SK-N-SH (cell line): ENCODE measurements at regions not wholly inside any gene's neighbourhood (a gene's known extent, or its start where the extent isn't known, plus 50 kb on each side); places are given as distances from the start of the nearest gene placed in this dataset.

Experiments
- CTCF ChIA-PET: fragments of 300-600, 350-600 bp; formaldehyde crosslinking; extraction: SDS; loops from one replicate; lab custom pipeline; 2021; lab: Yijun Ruan, JAX
- POLR2A ChIA-PET: fragments of 350-600 bp; sonication (Branson Sonifier 250); formaldehyde crosslinking; extraction: SDS; loops from one replicate; lab custom pipeline; 2020; ENCODE audit warnings: antibody characterized with exemption, inconsistent platforms; lab: Yijun Ruan, JAX
- DNase-seq: peaks from one replicate; pipeline ENCODE4 v3.0.0; 2012
- H2AFZ ChIP-seq: fragments of 200-600 bp; sonication (generic); 2 replicates; pipeline ENCODE4 v1.8.1; 2016; ENCODE audit warnings: antibody characterized with exemption, mild to moderate bottlenecking, low read depth
- H3F3A ChIP-seq: fragments of 200-600 bp; sonication (generic); replicated peaks from 2 replicates; pipeline ENCODE3; 2016; ENCODE audit warnings: antibody characterized with exemption, mild to moderate bottlenecking; ENCODE audit not compliant: insufficient read depth
- H3K27ac ChIP-seq, 2 experiments: fragments of 200-500 bp in 1 of 2; fragments of 200-600 bp in 1 of 2; sonication (Bioruptor generic) in 1 of 2; sonication (generic), shearing (Covaris generic) in 1 of 2; 2 replicates each; pipeline versions ENCODE4 v1.5.1 to v1.6.1; 2014 to 2016; ENCODE audit warnings: low read depth in 2 of 2, inconsistent platforms in 1 of 2, low read length in 1 of 2, mild to moderate bottlenecking in 1 of 2, mixed read lengths in 1 of 2
- H3K27me3 ChIP-seq: fragments of 200-600 bp; sonication (generic), shearing (Covaris generic); 2 replicates; pipeline ENCODE4 v1.6.1; 2016; ENCODE audit warnings: mixed run types; ENCODE audit not compliant: insufficient read depth
- H3K36me3 ChIP-seq, 2 experiments: fragments of 200-500 bp in 1 of 2; fragments of 200-600 bp in 1 of 2; sonication (Bioruptor generic) in 1 of 2; sonication (generic) in 1 of 2; replicated peaks in 1 of 2; 2 replicates each; pipeline versions ENCODE3 to v1.5.1; 2014 to 2016; ENCODE audit warnings: low read length in 1 of 2, mild to moderate bottlenecking in 1 of 2; ENCODE audit not compliant: insufficient read depth in 2 of 2, control insufficient read depth in 1 of 2
- H3K4me1 ChIP-seq, 2 experiments: fragments of 200-500 bp in 1 of 2; fragments of 200-600 bp in 1 of 2; sonication (Bioruptor generic) in 1 of 2; sonication (generic), shearing (Covaris generic) in 1 of 2; 2 replicates each; pipeline versions ENCODE4 v1.5.1 to v1.6.1; 2014 to 2016; ENCODE audit warnings: low read depth in 1 of 2, low read length in 1 of 2, mixed run types in 1 of 2; ENCODE audit not compliant: insufficient read depth in 2 of 2, control insufficient read depth in 1 of 2
- H3K4me2 ChIP-seq: fragments of 200-600 bp; sonication (generic), shearing (Covaris generic); 2 replicates; pipeline ENCODE4 v1.6.1; 2017; ENCODE audit warnings: mixed run types
- H3K4me3 ChIP-seq, 2 experiments: fragments of 200-500 bp in 1 of 2; fragments of 200-600 bp in 1 of 2; sonication (Bioruptor generic) in 1 of 2; sonication (generic), shearing (Covaris generic) in 1 of 2; 2 replicates each; pipeline versions ENCODE4 v1.5.1 to v1.8.1; 2014 to 2016; ENCODE audit warnings: low read depth in 2 of 2, inconsistent platforms in 1 of 2, low read length in 1 of 2, mild to moderate bottlenecking in 1 of 2, mixed read lengths in 1 of 2, moderate library complexity in 1 of 2
- H3K79me2 ChIP-seq: fragments of 200-600 bp; sonication (generic); 2 replicates; pipeline ENCODE4 v1.8.1; 2017; ENCODE audit warnings: mild to moderate bottlenecking; ENCODE audit not compliant: insufficient read depth
- H3K9ac ChIP-seq: fragments of 200-600 bp; sonication (generic); 2 replicates; pipeline ENCODE4 v1.6.1; 2017; ENCODE audit warnings: mixed run types
- H3K9me2 ChIP-seq: fragments of 200-600 bp; sonication (generic); 2 replicates; pipeline ENCODE4 v1.6.1; 2017; ENCODE audit warnings: mixed run types
- H3K9me3 ChIP-seq: fragments of 200-600 bp; sonication (generic); 2 replicates; pipeline ENCODE4 v1.6.1; 2017; ENCODE audit warnings: mixed run types, mild to moderate bottlenecking, moderate library complexity
- H4K20me1 ChIP-seq: fragments of 200-600 bp; sonication (generic); 2 replicates; pipeline ENCODE4 v1.6.1; 2017; ENCODE audit warnings: mild to moderate bottlenecking, mixed run types; ENCODE audit not compliant: insufficient read depth
- EP300 ChIP-seq, 2 experiments: IDR thresholded peaks; 2 replicates each; pipeline versions ENCODE4 v1.4.0 to v1.6.1; 2012; ENCODE audit warnings: borderline replicate concordance in 1 of 2, low read depth in 1 of 2, low read length in 1 of 2
- FOSL2 ChIP-seq: IDR thresholded peaks from 2 replicates; pipeline ENCODE4 v1.4.0; 2012; ENCODE audit warnings: low read depth, mild to moderate bottlenecking, moderate library complexity, borderline replicate concordance
- FOXJ3 ChIP-seq: sonication (generic); formaldehyde crosslinking; IDR thresholded peaks from 2 replicates; pipeline ENCODE4 v1.5.1; 2020; ENCODE audit warnings: mild to moderate bottlenecking, missing genetic modification reagents
- FOXM1 ChIP-seq: IDR thresholded peaks from 2 replicates; pipeline ENCODE4 v1.4.0; 2012; ENCODE audit warnings: low read depth, mild to moderate bottlenecking
- JUND ChIP-seq: IDR thresholded peaks from 2 replicates; pipeline ENCODE4 v1.4.0; 2012
- MAX ChIP-seq: IDR thresholded peaks from 2 replicates; pipeline ENCODE4 v1.4.0; 2012; ENCODE audit warnings: low read depth
- MEF2A ChIP-seq: IDR thresholded peaks from 2 replicates; pipeline ENCODE4 v1.4.0; 2012; ENCODE audit warnings: low read depth, borderline replicate concordance
- RCOR1 ChIP-seq: fragments of 150-350 bp; IDR thresholded peaks from 2 replicates; pipeline ENCODE4 v1.6.1; 2017; ENCODE audit warnings: antibody characterized with exemption, low read length
- RFX5 ChIP-seq: IDR thresholded peaks from 2 replicates; pipeline ENCODE4 v1.6.1; 2012; ENCODE audit warnings: mild to moderate bottlenecking, improper control_type of control experiment, low read length
- RXRA ChIP-seq: IDR thresholded peaks from 2 replicates; pipeline ENCODE4 v1.4.0; 2012; ENCODE audit warnings: low read depth, mild to moderate bottlenecking, borderline replicate concordance
- TAF1 ChIP-seq: IDR thresholded peaks from 2 replicates; pipeline ENCODE4 v1.6.1; 2012; ENCODE audit warnings: low read depth, mild to moderate bottlenecking, low read length, moderate library complexity, borderline replicate concordance
- TCF12 ChIP-seq: IDR thresholded peaks from 2 replicates; pipeline ENCODE4 v1.4.0; 2012
- TEAD4 ChIP-seq: IDR thresholded peaks from 2 replicates; pipeline ENCODE4 v1.4.0; 2012; ENCODE audit warnings: mild to moderate bottlenecking, borderline replicate concordance; ENCODE audit not compliant: insufficient read depth
- USF1 ChIP-seq: IDR thresholded peaks from 2 replicates; pipeline ENCODE4 v1.4.0; 2012; ENCODE audit warnings: low read depth, borderline replicate concordance
- YY1 ChIP-seq: IDR thresholded peaks from 2 replicates; pipeline ENCODE4 v1.4.0; 2012; ENCODE audit warnings: low read depth, mild to moderate bottlenecking
- WGBS: methylation state at CpG from one replicate; pipeline ENCODE4 v1.1.6; 2017; ENCODE audit warnings: low lambda C conversion rate; 5-methylcytosine and 5-hydroxymethylcytosine counted together
- TF ChIP-seq, protein P1 (sequence below): fragments of 150-350 bp; IDR thresholded peaks from 2 replicates; pipeline ENCODE4 v1.6.1; 2016; ENCODE audit warnings: mild to moderate bottlenecking, low read depth, low read length
- TF ChIP-seq, protein P2 (sequence below): fragments of 200-600 bp; sonication (generic); IDR thresholded peaks from 2 replicates; pipeline ENCODE4 v1.6.1; 2017; ENCODE audit warnings: antibody characterized with exemption, mild to moderate bottlenecking, moderate library complexity
- TF ChIP-seq, protein P3 (sequence below): IDR thresholded peaks from 2 replicates; pipeline ENCODE4; 2012

GRCh38 chr2:205869439-205869838 lies 187.1 kb downstream of the NRP2 start (continued):
- TF ChIP-seq, protein P1, sequence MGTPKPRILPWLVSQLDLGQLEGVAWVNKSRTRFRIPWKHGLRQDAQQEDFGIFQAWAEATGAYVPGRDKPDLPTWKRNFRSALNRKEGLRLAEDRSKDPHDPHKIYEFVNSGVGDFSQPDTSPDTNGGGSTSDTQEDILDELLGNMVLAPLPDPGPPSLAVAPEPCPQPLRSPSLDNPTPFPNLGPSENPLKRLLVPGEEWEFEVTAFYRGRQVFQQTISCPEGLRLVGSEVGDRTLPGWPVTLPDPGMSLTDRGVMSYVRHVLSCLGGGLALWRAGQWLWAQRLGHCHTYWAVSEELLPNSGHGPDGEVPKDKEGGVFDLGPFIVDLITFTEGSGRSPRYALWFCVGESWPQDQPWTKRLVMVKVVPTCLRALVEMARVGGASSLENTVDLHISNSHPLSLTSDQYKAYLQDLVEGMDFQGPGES, result no peak
- TF ChIP-seq, protein P2, sequence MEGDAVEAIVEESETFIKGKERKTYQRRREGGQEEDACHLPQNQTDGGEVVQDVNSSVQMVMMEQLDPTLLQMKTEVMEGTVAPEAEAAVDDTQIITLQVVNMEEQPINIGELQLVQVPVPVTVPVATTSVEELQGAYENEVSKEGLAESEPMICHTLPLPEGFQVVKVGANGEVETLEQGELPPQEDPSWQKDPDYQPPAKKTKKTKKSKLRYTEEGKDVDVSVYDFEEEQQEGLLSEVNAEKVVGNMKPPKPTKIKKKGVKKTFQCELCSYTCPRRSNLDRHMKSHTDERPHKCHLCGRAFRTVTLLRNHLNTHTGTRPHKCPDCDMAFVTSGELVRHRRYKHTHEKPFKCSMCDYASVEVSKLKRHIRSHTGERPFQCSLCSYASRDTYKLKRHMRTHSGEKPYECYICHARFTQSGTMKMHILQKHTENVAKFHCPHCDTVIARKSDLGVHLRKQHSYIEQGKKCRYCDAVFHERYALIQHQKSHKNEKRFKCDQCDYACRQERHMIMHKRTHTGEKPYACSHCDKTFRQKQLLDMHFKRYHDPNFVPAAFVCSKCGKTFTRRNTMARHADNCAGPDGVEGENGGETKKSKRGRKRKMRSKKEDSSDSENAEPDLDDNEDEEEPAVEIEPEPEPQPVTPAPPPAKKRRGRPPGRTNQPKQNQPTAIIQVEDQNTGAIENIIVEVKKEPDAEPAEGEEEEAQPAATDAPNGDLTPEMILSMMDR, result no peak
- TF ChIP-seq RFX5, result no peak
- TF ChIP-seq FOXJ3 (CRISPR knock-in tag), result no peak

DNA sequence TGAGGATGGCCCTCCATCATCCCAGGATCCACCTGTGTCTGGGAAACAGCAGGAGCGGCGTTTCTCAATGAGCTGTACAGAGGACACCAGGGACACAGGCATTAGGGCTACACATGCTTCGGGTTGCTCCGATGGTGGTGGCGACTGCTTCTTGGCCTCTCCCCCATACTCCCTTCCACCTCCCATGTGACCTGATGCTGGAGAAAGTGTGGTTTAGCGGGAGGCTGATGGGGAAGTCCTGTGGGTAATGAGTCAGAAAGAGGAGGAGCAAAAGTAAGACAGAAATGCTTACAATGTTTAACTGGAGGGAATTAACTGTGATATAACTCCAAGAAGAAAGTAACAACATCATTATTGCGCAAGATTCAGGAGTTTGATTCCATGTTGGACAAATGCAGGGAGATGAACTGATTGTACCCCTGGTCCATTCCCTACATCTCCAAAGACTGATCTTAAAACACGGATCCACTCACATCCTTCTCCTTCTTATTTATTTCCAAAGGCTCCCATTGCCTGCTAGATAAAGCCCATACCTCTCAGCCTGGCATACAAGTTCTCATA lies 186.6 kb downstream of the NRP2 start:
- H3K27me3 ChIP-seq, result no peaks in the 10 kb centered on the region
- no peaks in the 10 kb centered on the region for H3F3A ChIP-seq
- WGBS, result 60% methylated on average over 8 of the region's 8 CpGs
- H3K9me2 ChIP-seq, result no peaks in the 10 kb centered on the region
- DNase-seq, result no peak
- H3K9ac ChIP-seq, result no peak overlapping the region
- H3K9me3 ChIP-seq, result no peaks in the 10 kb centered on the region
- ChIA-PET CTCF (no interaction called here), POLR2A (no interaction called here)
- no peak overlapping the region for H3K4me3 ChIP-seq
- TF ChIP-seq FOSL2, result no peak
- peak; percentile 41; the same call in 1 of the 2 replicates for TF ChIP-seq USF1
- H3K4me2 ChIP-seq, result no peak overlapping the region
- H3K79me2 ChIP-seq, result no peaks in the 10 kb centered on the region
- no peak overlapping the region for H2AFZ ChIP-seq
- H3K4me1 ChIP-seq, result peaks cover 0 to 14% of the 10 kb centered on the region in 2 experiments; a peak in 1 of 4 replicates
- H4K20me1 ChIP-seq, result no peaks in the 10 kb centered on the region
- H3K36me3 ChIP-seq, result no peaks in the 10 kb centered on the region
- no peak overlapping the region for H3K27ac ChIP-seq

- Histone ChIP-seq H3K79me2 (no peaks in the 10 kb centered on the region), H3K27ac (no peak overlapping the region), H3K27me3 (no peaks in the 10 kb centered on the region), H4K20me1 (no peaks in the 10 kb centered on the region), H3K9ac (no peak overlapping the region), H3F3A (no peaks in the 10 kb centered on the region), H3K4me2 (no peak overlapping the region), H3K9me3 (no peaks in the 10 kb centered on the region), H3K4me3 (no peak overlapping the region), H2AFZ (no peak overlapping the region), H3K4me1 (peaks cover 0 to 14% of the 10 kb centered on the region in 2 experiments; a peak in 1 of 4 replicates), H3K9me2 (no peaks in the 10 kb centered on the region), H3K36me3 (no peaks in the 10 kb centered on the region)
- CTCF ChIA-PET, result interaction anchor here (1.4 kb wide), 1 partner anchor 100 kb away, joined by 4 read pairs; no protein-coding TSS in a partner anchor
- DNase-seq, result no peak
- 82% methylated on average over 2 of the region's 2 CpGs for WGBS
- POLR2A ChIA-PET, result no interaction called here
- TF ChIP-seq FOXM1 (no peak), EP300 (IDR thresholded peaks at IDR 0.05; ENCODE audit: borderline replicate concordance in 1 of 2, low read depth in 1 of 2, low read length in 1 of 2) (no peak), MAX (no peak), TCF12 (no peak), TAF1 (no peak), RXRA (no peak), TEAD4 (no peak), JUND (no peak), YY1 (no peak), RCOR1 (no peak), MEF2A (no peak)
- TF ChIP-seq, protein P3, sequence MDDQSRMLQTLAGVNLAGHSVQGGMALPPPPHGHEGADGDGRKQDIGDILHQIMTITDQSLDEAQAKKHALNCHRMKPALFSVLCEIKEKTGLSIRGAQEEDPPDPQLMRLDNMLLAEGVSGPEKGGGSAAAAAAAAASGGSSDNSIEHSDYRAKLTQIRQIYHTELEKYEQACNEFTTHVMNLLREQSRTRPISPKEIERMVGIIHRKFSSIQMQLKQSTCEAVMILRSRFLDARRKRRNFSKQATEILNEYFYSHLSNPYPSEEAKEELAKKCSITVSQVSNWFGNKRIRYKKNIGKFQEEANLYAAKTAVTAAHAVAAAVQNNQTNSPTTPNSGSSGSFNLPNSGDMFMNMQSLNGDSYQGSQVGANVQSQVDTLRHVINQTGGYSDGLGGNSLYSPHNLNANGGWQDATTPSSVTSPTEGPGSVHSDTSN, result no peak
- TF ChIP-seq, protein P1, result no peak
These were observed 185.8 kb downstream of the NRP2 start for GRCh38 chr2:205868053-205868452.
